Endothelial cell of umbilical vein (primary cell): ENCODE measurements at regions not wholly inside any gene's neighbourhood (a gene's known extent, or its start where the extent isn't known, plus 50 kb on each side); places are given as distances from the start of the nearest gene placed in this dataset.

ENCODE experiments used
- BruUV-seq: library from RNA; stranded (reverse); fragments of 400-500 nt; replicated peaks from 2 replicates; lab custom pipeline; 2021; lab: Mats Ljungman, UMichigan
- CTCF ChIA-PET: fragments of 300-600, 350-600 bp; sonication (Branson Sonifier 250); formaldehyde crosslinking; loops from one replicate; lab custom pipeline; 2021; ENCODE audit warnings: antibody characterized with exemption, inconsistent platforms; lab: Charles Lee
- POLR2A ChIA-PET: fragments of 300-600, 350-600 bp; sonication (Branson Sonifier 250); formaldehyde crosslinking; loops from one replicate; lab custom pipeline; 2021; ENCODE audit warnings: antibody characterized with exemption, inconsistent platforms; lab: Charles Lee
- DNase-seq: peaks from one replicate; pipeline ENCODE4 v3.0.0-alpha.2; 2011; ENCODE audit warnings: low read depth, low spot score
- FAIRE-seq: peaks from 2 replicates; lab custom pipeline; 2011; peaks lifted over from hg19 to GRCh38; lab: Jason Lieb, UNC
- H2AFZ ChIP-seq: 2 replicates; pipeline ENCODE4 v1.6.0; 2012; ENCODE audit warnings: low read depth, low read length, control low read depth, inconsistent platforms
- H3K27ac ChIP-seq: 2 replicates; pipeline ENCODE4 v1.5.1; 2011; ENCODE audit warnings: low read depth, mild to moderate bottlenecking, control low read depth, low read length, moderate library complexity; ENCODE audit not compliant: insufficient read depth
- H3K27me3 ChIP-seq, 2 experiments: 2 replicates each; pipeline versions ENCODE4 v1.6.0 to v1.6.1; 2011; ENCODE audit warnings: low read length in 2 of 2, mixed read lengths in 1 of 2; ENCODE audit not compliant: control insufficient read depth in 2 of 2, insufficient read depth in 2 of 2
- H3K36me3 ChIP-seq, 2 experiments: 2 replicates in 1 of 2; 3 replicates in 1 of 2; pipeline ENCODE4 v1.5.1; 2011; ENCODE audit warnings: low read length in 2 of 2, mild to moderate bottlenecking in 1 of 2, moderate library complexity in 1 of 2; ENCODE audit not compliant: control insufficient read depth in 2 of 2, insufficient read depth in 2 of 2; ENCODE audit errors: extremely low read depth in 1 of 2
- H3K4me1 ChIP-seq: 3 replicates; pipeline ENCODE4 v1.5.1; 2011; ENCODE audit warnings: mild to moderate bottlenecking, low read length; ENCODE audit not compliant: control insufficient read depth, insufficient read depth; ENCODE audit errors: extremely low read depth
- H3K4me2 ChIP-seq: 2 replicates; pipeline ENCODE4 v1.6.1; 2011; ENCODE audit warnings: low read length, control low read depth, mixed read lengths; ENCODE audit not compliant: insufficient read depth
- H3K4me3 ChIP-seq, 3 experiments: fragments of 200-600 bp in 1 of 3; sonication (generic), shearing (Covaris generic) in 1 of 3; replicated peaks in 1 of 3; 2 replicates each; pipeline ENCODE4 v1.5.1; 2011 to 2016; ENCODE audit warnings: control low read depth in 3 of 3, low read length in 3 of 3, mild to moderate bottlenecking in 2 of 3, inconsistent platforms in 1 of 3, low read depth in 1 of 3, moderate library complexity in 1 of 3; ENCODE audit not compliant: insufficient read depth in 1 of 3
- H3K79me2 ChIP-seq: 2 replicates; pipeline ENCODE4 v1.6.0; 2012; ENCODE audit warnings: low read length, inconsistent platforms; ENCODE audit not compliant: control insufficient read depth, insufficient read depth
- H3K9ac ChIP-seq: replicated peaks from 2 replicates; pipeline ENCODE3; 2011; ENCODE audit warnings: low read length, control low read depth; ENCODE audit not compliant: insufficient read depth; ENCODE audit errors: extremely low read depth
- H3K9me1 ChIP-seq: replicated peaks from 3 replicates; pipeline ENCODE4 v1.6.0; 2011; ENCODE audit warnings: mild to moderate bottlenecking, low read length; ENCODE audit not compliant: control insufficient read depth, insufficient read depth; ENCODE audit errors: extremely low read depth
- H3K9me3 ChIP-seq: replicated peaks from 2 replicates; pipeline ENCODE4 v1.5.1; 2012; ENCODE audit warnings: low read length, inconsistent platforms; ENCODE audit not compliant: control insufficient read depth, insufficient read depth
- H4K20me1 ChIP-seq: replicated peaks from 2 replicates; pipeline ENCODE3; 2011; ENCODE audit warnings: mild to moderate bottlenecking, low read length; ENCODE audit not compliant: control insufficient read depth, insufficient read depth; ENCODE audit errors: extremely low read depth
- EZH2 ChIP-seq: IDR thresholded peaks from 2 replicates; pipeline ENCODE4 v1.6.1; 2012; ENCODE audit warnings: borderline replicate concordance, low read depth, mild to moderate bottlenecking, moderate library complexity, low read length, inconsistent platforms; ENCODE audit not compliant: severe bottlenecking
- FOS ChIP-seq: IDR thresholded peaks from 2 replicates; pipeline ENCODE4 v1.6.1; 2011; ENCODE audit warnings: mild to moderate bottlenecking, low read length, moderate library complexity, borderline replicate concordance; ENCODE audit not compliant: insufficient read depth
- GATA2 ChIP-seq: IDR thresholded peaks from 2 replicates; pipeline ENCODE4 v1.7.0; 2011; ENCODE audit warnings: low read depth, mild to moderate bottlenecking, moderate library complexity, mixed read lengths, low read length; ENCODE audit not compliant: insufficient read length, insufficient read depth
- JUN ChIP-seq: IDR thresholded peaks from 2 replicates; pipeline ENCODE4 v1.6.1; 2011; ENCODE audit warnings: borderline replicate concordance, low read depth; ENCODE audit not compliant: insufficient read length, insufficient read depth
- MAX ChIP-seq: IDR thresholded peaks from 2 replicates; pipeline ENCODE4 v1.6.1; 2011; ENCODE audit not compliant: insufficient read depth, insufficient read length
- MYC ChIP-seq: IDR thresholded peaks from one replicate; pipeline ENCODE4 v1.6.1; 2011; ENCODE audit warnings: mild to moderate bottlenecking, low read depth, low read length
- POLR2A ChIP-seq: IDR thresholded peaks from 2 replicates; pipeline ENCODE4 v1.6.1; 2012; ENCODE audit warnings: low read depth, mild to moderate bottlenecking, control low read depth, low read length
- POLR2AphosphoS5 ChIP-seq: IDR thresholded peaks from 2 replicates; pipeline ENCODE4 v1.6.1; 2012; ENCODE audit warnings: low read depth, mild to moderate bottlenecking, control low read depth, low read length, moderate library complexity; ENCODE audit not compliant: insufficient read depth
- dilution Hi-C: fragments of 300-500 bp; cut with MboI; formaldehyde crosslinking; loops from one replicate; pipeline ENCODE4 v1.15.0; 2019; ENCODE audit warnings: low sequenced_read_pairs; ENCODE audit not compliant: extremely low pct_ligation_motif_present
- intact Hi-C: fragments of 100-400 bp; cut with micrococcal nuclease; formaldehyde crosslinking; loops from one replicate; pipeline ENCODE4 v1.10.0; 2022
- TF ChIP-seq, protein P1 (sequence below), 2 donors: IDR thresholded peaks; 1 replicate in 1 of 2; 2 replicates in 1 of 2; pipeline ENCODE4 v1.5.1; 2011; ENCODE audit warnings: low read length in 2 of 2, mild to moderate bottlenecking in 2 of 2, moderate library complexity in 2 of 2, control low read depth in 1 of 2, inconsistent platforms in 1 of 2, low read depth in 1 of 2; ENCODE audit not compliant: insufficient read depth in 1 of 2; ENCODE audit errors: extremely low read depth in 1 of 2

GRCh38 chr5:13591621-13592020, 352.9 kb downstream of the DNAH5 start:
- H2AFZ ChIP-seq: no peak overlapping the region
- dilution Hi-C loops: no loop called here
- peak; percentile 85 for FAIRE-seq

DNA sequence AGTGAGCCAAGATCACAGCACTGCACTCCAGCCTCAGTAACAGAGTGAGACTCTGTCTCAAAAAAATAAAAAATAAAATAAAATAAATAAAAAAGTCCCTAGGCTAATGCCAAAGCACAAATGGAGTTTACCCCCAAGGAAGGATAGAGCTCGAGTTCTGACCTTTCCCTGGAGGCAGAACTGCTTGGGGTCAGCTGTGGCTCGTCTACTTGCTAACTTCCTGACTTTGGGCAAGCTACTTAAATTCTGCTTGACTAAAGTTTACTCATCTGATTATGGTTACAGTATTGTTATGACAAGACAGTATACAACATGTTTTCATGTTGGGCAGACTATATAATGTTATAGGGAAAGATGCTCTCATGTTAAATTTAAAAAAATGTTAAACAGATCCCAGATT, 359.2 kb downstream of the DNAH5 start:
- ChIA-PET CTCF (no interaction called here), POLR2A (no interaction called here)
- Histone ChIP-seq H3K36me3 (no peaks in the 10 kb centered on the region), H3K27ac (no peak overlapping the region), H3K9me1 (no peaks in the 10 kb centered on the region), H2AFZ (no peak overlapping the region), H3K27me3 (no peaks in the 10 kb centered on the region), H3K4me2 (no peak overlapping the region), H3K9ac (no peak overlapping the region), H3K79me2 (no peaks in the 10 kb centered on the region), H3K4me3 (no peak overlapping the region), H3K4me1 (no peaks in the 10 kb centered on the region), H3K9me3 (no peaks in the 10 kb centered on the region), H4K20me1 (no peaks in the 10 kb centered on the region)
- dilution Hi-C loops: no loop called here
- intact Hi-C loops: no loop called here
- FAIRE-seq (no peak), DNase-seq (no peak)
- no peak for TF ChIP-seq JUN
- no peak for TF ChIP-seq MYC
- TF ChIP-seq GATA2: no peak
- TF ChIP-seq, protein P1, sequence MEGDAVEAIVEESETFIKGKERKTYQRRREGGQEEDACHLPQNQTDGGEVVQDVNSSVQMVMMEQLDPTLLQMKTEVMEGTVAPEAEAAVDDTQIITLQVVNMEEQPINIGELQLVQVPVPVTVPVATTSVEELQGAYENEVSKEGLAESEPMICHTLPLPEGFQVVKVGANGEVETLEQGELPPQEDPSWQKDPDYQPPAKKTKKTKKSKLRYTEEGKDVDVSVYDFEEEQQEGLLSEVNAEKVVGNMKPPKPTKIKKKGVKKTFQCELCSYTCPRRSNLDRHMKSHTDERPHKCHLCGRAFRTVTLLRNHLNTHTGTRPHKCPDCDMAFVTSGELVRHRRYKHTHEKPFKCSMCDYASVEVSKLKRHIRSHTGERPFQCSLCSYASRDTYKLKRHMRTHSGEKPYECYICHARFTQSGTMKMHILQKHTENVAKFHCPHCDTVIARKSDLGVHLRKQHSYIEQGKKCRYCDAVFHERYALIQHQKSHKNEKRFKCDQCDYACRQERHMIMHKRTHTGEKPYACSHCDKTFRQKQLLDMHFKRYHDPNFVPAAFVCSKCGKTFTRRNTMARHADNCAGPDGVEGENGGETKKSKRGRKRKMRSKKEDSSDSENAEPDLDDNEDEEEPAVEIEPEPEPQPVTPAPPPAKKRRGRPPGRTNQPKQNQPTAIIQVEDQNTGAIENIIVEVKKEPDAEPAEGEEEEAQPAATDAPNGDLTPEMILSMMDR (IDR thresholded peaks at IDR 0.05; ENCODE audit: extremely low read depth in 1 of 2, insufficient read depth in 1 of 2, low read depth in 1 of 2, low read length in 2 of 2): no peak
- no peak for TF ChIP-seq POLR2A
- TF ChIP-seq FOS: no peak
- TF ChIP-seq EZH2: no peak
- no peak for TF ChIP-seq MAX
- no peak for TF ChIP-seq POLR2AphosphoS5
- BruUV-seq: no TSS peak

More at GRCh38 chr5:13591621-13592020, 352.9 kb downstream of the DNAH5 start:
- H3K4me1 ChIP-seq: no peaks in the 10 kb centered on the region
- no peaks in the 10 kb centered on the region for H4K20me1 ChIP-seq
- ChIA-PET POLR2A (no interaction called here), CTCF (interaction anchor here (0.7 kb wide), 1 partner anchor 113 kb away, joined by 3 read pairs; no protein-coding TSS in a partner anchor)
- no peak overlapping the region for H3K27ac ChIP-seq
- H3K79me2 ChIP-seq: no peaks in the 10 kb centered on the region
- TF ChIP-seq, protein P1 (IDR thresholded peaks at IDR 0.05; ENCODE audit: extremely low read depth in 1 of 2, insufficient read depth in 1 of 2, low read depth in 1 of 2, low read length in 2 of 2): no peak
- peak; percentile 18 for TF ChIP-seq GATA2
- TF ChIP-seq FOS: peak; percentile 73
- no peaks in the 10 kb centered on the region for H3K9me3 ChIP-seq
- H3K9me1 ChIP-seq: no peaks in the 10 kb centered on the region
- no TSS peak for BruUV-seq
- H3K4me2 ChIP-seq: no peak overlapping the region
- peak; percentile 80 for DNase-seq
- no peak overlapping the region for H3K9ac ChIP-seq
- H3K36me3 ChIP-seq: no peaks in the 10 kb centered on the region
- no peak overlapping the region for H3K4me3 ChIP-seq
- intact Hi-C loops: no loop called here
- no peaks in the 10 kb centered on the region for H3K27me3 ChIP-seq
